Gastroesophageal sphincter (tissue), 3 donors: ENCODE measurements at regions not wholly inside any gene's neighbourhood (a gene's known extent, or its start where the extent isn't known, plus 50 kb on each side); places are given as distances from the start of the nearest gene placed in this dataset.

Experiments
- CTCF ChIP-seq, 4 experiments: fragments of 200-600 bp in 2 of 4; fragments of 450-650 bp in 2 of 4; sonication (generic) in 1 of 4; IDR thresholded peaks; one replicate each; pipeline ENCODE4 v1.5.1; 2017 to 2019; ENCODE audit warnings: antibody characterized with exemption in 4 of 4, mild to moderate bottlenecking in 2 of 4, moderate library complexity in 2 of 4
- EP300 ChIP-seq: sonication (generic); formaldehyde crosslinking; IDR thresholded peaks from one replicate; pipeline ENCODE4 v1.6.1; 2017; ENCODE audit warnings: antibody characterized with exemption, mild to moderate bottlenecking
- POLR2A ChIP-seq, 2 donors: fragments of 450-650 bp; IDR thresholded peaks; one replicate each; pipeline ENCODE4 v1.6.1; 2017; ENCODE audit warnings: antibody characterized with exemption in 2 of 2, mild to moderate bottlenecking in 2 of 2, moderate library complexity in 1 of 2
- POLR2AphosphoS5 ChIP-seq: sonication (generic); formaldehyde crosslinking; IDR thresholded peaks from one replicate; pipeline ENCODE4 v1.6.1; 2017; ENCODE audit warnings: antibody characterized with exemption

GRCh38 chr10:45100429-45100828 lies 99.7 kb downstream of the ZNF22 start:
- no peak for TF ChIP-seq EP300
- TF ChIP-seq POLR2AphosphoS5: no peak
- no peak for TF ChIP-seq CTCF (IDR thresholded peaks at IDR 0.05)
- TF ChIP-seq POLR2A (IDR thresholded peaks at IDR 0.05): no peak
